ENCODE measurements at regions not wholly inside any gene's neighbourhood (a gene's known extent, or its start where the extent isn't known, plus 50 kb on each side); places are given as distances from the start of the nearest gene placed in this dataset.

DNA sequence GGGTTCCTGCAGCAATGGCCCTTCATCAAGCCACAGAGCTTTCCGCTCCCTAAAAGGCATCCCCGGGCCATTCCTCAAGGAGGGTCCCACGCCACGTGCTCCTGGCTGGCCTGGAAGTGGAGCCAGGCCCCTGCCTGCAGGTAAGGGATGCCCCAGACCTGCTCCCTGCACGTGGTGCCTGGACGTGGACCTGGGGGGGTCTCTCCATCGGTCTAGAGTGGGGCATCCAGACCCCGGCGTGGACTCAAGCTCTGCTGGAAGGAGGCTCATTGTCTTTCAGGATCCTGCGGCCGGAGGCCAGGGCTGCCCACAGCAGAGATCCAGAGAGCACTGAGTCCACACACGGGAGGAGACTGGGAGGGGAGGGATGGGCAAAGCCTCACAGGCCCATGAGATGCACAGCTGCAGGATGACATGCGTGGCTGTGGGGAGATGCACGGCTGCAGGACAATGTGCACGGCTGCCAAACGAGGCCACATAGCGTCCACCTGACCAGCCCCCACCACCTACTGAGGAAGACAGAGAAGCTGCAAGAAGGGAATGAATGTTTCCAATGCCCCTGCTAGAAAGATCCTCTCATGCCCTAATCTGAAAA lies 236.7 kb downstream of the BRD1 start:
- 85 to 94% (median 87%) methylated on average over 7 to 17 of the region's 17 CpGs for WGBS, 4 donors
- intact Hi-C loops (cut with DNase I): no loop called here
- Histone ChIP-seq H3K36me3 (no peaks in the 10 kb centered on the region), H3K4me1 (peaks cover 0 to 4% (median 0%) of the 10 kb centered on the region in 12 donors), H3K27me3 (no peaks in the 10 kb centered on the region), H3K4me3 (no peak overlapping the region), H3K27ac (no peak overlapping the region), H3K9me3 (peaks cover 0 to 12% (median 0%) of the 10 kb centered on the region in 12 donors)
- no peak for TF ChIP-seq POLR2A (IDR thresholded peaks at IDR 0.05)
- TF ChIP-seq, protein P1, sequence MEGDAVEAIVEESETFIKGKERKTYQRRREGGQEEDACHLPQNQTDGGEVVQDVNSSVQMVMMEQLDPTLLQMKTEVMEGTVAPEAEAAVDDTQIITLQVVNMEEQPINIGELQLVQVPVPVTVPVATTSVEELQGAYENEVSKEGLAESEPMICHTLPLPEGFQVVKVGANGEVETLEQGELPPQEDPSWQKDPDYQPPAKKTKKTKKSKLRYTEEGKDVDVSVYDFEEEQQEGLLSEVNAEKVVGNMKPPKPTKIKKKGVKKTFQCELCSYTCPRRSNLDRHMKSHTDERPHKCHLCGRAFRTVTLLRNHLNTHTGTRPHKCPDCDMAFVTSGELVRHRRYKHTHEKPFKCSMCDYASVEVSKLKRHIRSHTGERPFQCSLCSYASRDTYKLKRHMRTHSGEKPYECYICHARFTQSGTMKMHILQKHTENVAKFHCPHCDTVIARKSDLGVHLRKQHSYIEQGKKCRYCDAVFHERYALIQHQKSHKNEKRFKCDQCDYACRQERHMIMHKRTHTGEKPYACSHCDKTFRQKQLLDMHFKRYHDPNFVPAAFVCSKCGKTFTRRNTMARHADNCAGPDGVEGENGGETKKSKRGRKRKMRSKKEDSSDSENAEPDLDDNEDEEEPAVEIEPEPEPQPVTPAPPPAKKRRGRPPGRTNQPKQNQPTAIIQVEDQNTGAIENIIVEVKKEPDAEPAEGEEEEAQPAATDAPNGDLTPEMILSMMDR (IDR thresholded peaks at IDR 0.05): no peak
- DNase-seq (peak in 1 of 5 donors; percentile 11), ATAC-seq (no peak)

DNA sequence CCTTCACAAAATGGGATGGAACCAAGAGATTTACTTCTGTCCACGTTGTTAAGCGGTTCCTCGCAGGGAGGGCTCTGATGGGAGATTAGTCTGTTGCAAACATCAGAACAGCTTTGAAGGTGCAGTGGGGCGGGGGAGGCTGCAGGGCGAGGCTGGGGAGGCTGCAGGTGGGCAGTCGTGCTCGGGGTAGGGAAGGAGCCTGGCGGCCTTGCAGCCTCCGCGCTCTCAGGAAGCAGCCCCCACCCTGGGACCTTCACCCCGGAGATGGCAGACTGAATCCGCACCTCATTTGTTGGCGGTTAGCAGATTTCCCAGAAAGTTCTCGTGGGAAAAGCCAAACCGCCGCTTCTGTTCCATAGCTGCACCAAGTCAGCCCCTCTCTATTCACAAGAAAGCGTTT lies 237.3 kb downstream of the BRD1 start:
- intact Hi-C loops (cut with DNase I): no loop called here
- no peak overlapping the region for H3K27ac ChIP-seq
- no peak for DNase-seq
- no peaks in the 10 kb centered on the region for H3K36me3 ChIP-seq
- WGBS, 4 donors: 84 to 90% (median 88%) methylated on average over 15 to 17 of the region's 17 CpGs
- TF ChIP-seq, protein P1 (IDR thresholded peaks at IDR 0.05): no peak
- no peak for TF ChIP-seq POLR2A (IDR thresholded peaks at IDR 0.05)
- H3K4me1 ChIP-seq: peaks cover 0 to 4% (median 0%) of the 10 kb centered on the region in 12 donors
- H3K4me3 ChIP-seq: no peak overlapping the region
- peaks cover 0 to 12% (median 0%) of the 10 kb centered on the region in 12 donors for H3K9me3 ChIP-seq
- H3K27me3 ChIP-seq: no peaks in the 10 kb centered on the region
- no peak for ATAC-seq

DNA sequence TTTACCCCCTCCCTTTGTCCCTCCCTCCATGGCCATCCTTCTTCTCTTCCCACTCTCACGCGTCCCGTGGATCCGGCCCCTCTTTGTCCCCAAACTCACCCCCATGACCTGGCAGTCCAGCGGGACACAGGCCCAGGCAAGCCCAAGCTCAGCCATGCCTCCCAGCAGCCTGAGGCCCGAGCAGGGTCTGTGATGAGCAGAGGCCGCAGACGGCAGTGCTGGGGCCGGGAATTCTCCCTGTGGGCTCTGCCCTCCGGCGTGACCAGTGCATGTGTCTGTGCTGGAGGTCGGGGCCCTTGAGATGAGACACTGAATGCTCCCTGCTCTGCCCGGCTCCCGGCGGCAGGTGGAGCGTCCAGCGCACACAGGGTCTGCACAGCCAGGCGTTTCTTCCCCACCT lies 237.9 kb downstream of the BRD1 start:
- H3K27ac ChIP-seq: no peak overlapping the region
- H3K9me3 ChIP-seq: peaks cover 0 to 7% (median 0%) of the 10 kb centered on the region in 12 donors
- H3K4me1 ChIP-seq: peaks cover 0 to 4% (median 0%) of the 10 kb centered on the region in 12 donors
- TF ChIP-seq, protein P1 (IDR thresholded peaks at IDR 0.05): no peak
- no peak for TF ChIP-seq POLR2A (IDR thresholded peaks at IDR 0.05)
- H3K36me3 ChIP-seq: no peaks in the 10 kb centered on the region
- ATAC-seq: no peak
- intact Hi-C loops (cut with DNase I): loop anchor here in 1 of 10 donors (10.0 kb wide), 1 partner anchor 65 kb away; no protein-coding TSS in a partner anchor
- H3K27me3 ChIP-seq: no peaks in the 10 kb centered on the region
- peak in 1 of 5 donors; percentile 11 for DNase-seq
- 92 to 96% (median 93%) methylated on average over 11 to 18 of the region's 18 CpGs for WGBS, 4 donors
- H3K4me3 ChIP-seq: no peak overlapping the region

DNA sequence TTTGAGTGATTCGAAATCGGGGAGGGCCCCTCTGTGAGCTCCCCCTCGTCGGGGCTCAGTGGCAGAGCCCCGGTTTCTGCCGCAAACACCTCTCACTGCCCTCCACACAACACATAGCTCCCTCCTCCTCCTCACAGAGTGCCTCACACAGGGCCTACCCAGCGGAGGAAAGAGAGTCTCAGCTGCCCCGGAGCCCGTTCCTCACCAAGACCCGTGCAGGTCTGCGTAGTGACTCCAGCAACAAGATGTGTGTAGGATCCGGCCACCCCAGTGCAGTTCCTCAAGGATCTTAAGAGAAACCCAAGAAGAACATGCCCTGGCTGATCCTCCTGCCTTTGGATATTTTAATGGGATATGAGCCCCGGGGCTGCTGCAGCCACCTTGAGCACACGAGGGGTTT lies 238.4 kb downstream of the BRD1 start:
- H3K27ac ChIP-seq: no peak overlapping the region
- TF ChIP-seq, protein P1 (IDR thresholded peaks at IDR 0.05): no peak
- TF ChIP-seq POLR2A (IDR thresholded peaks at IDR 0.05): no peak
- DNase-seq: no peak
- peaks cover 0 to 2% (median 0%) of the 10 kb centered on the region in 12 donors for H3K9me3 ChIP-seq
- intact Hi-C loops (cut with DNase I): loop anchor here in 1 of 10 donors (10.0 kb wide), 1 partner anchor 64 kb away; no protein-coding TSS in a partner anchor
- 92 to 98% (median 95%) methylated on average over 13 to 14 of the region's 14 CpGs for WGBS, 4 donors
- ATAC-seq: no peak
- no peaks in the 10 kb centered on the region for H3K27me3 ChIP-seq
- no peak overlapping the region for H3K4me3 ChIP-seq
- H3K4me1 ChIP-seq: peaks cover 0 to 4% (median 0%) of the 10 kb centered on the region in 12 donors
- H3K36me3 ChIP-seq: no peaks in the 10 kb centered on the region

Measured in heart left ventricle (tissue), 16 donors.